HG03457 (cell line): ENCODE measurements at regions not wholly inside any gene's neighbourhood (a gene's known extent, or its start where the extent isn't known, plus 50 kb on each side); places are given as distances from the start of the nearest gene placed in this dataset.
"Not testable (repeated sequence)": the region's sequence is repeated elsewhere in the genome, so short reads cannot be mapped to it uniquely, and the experiment has no call there.

ENCODE experiments used
- ATAC-seq: cut with Tn5 transposase; IDR thresholded peaks from one replicate; pipeline ENCODE4 v1.9.1; 2021; ENCODE audit warnings: moderate number of reproducible peaks; ENCODE audit not compliant: unreplicated experiment

DNA sequence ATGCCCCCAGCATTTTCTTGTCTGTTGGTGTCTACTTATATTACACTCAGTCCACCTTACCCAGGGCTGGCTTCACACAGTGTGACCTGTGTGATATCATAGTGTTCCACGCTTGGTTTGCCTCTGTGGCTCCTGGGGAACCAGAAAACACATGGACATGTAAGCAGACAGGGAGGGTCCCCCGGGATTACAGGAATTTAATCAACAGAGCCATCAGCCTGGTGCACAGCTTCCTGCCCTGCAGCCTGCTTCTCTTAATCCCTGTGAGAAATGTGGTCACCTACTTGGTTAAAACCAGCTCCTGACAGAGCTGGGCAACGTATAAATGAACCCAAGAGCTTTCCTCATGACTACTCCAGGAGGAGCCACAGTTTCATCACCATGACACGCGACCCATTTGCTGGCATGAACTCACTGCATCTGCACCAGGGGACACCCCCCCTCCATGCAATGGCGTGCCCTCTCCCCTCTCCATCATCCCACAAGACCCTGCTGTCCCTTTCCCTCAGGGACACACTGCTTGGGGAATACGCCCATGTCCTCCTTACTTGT lies 152.1 kb downstream of the UQCRFS1 start:
- ATAC-seq = no peak

DNA sequence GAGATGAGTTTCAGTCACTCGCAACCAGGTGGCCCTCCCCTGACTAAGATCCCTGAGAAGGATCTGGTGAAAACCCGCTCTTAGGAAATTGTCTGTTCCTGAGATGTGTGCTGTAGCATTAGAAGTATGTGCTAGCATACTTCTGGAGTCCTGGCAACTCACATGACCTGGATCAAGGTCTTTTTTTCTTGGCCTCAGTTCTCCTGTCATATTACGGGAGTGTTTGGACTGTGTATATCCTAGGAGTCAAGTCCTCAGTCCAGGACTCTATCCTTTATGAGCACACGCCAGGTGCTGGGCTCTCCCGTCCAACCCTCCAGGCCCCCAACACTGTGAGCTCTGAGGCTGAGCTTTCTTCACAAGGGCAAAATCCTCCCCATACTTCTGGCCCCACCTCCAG lies 156.4 kb downstream of the UQCRFS1 start:
- no peak for ATAC-seq

DNA sequence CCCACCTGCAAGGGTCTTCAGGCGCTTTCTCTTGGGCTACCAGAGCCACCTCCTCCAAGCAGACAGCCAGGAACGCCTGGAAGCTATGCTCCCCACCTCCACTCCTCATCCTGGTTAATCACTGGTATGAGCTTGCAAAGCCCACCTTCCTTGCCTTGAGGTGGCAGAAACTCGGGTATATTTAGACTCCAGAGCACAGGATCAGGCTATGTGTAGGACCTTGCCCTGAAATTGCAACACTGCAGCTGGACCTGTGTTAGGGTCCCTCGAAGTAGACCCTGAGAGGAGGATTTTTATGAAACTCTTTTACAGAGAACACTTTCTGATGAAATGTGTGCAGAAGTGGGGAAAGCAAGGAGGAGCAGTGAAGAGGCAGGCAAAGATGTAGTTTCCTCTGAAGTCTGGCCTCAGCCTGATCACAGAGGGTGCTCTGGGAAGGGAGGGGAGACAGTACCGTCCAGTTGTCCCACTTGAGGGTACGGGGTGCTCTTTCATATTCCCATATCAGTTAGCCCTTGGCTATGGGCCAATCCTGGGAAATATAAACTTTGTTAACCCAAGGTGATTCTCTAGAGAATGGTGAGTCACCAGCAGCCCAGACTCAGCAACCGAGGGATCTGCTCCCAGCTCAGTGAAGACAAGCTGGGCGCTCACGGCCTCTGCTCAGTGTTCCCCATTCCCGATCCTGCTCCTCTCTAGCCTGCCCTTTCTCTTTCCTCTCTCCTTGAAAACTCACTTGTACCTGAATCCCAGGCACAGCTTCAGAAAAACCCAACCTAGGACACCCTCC lies 157.9 kb downstream of the UQCRFS1 start:
- no peak for ATAC-seq

DNA sequence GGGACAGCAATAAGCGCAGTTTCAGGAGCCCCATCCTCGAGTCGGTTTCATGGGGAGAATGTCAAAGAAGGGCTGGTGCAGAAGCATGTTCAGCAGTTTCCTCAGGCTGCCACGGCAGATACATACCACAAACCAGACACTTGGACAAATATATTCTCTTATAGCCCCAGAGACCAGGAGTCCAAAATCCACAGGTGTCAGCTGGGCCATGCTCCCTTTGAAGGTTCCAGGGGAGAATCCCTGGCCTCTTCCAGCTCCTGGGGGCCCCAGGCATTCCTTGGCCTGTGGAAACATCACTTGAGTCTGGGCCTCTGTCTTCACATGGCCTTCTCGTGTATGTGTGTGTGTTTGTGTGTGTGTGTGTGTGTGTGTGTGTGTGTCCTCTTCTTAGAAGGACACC lies 164.1 kb downstream of the UQCRFS1 start:
- no peak for ATAC-seq

DNA sequence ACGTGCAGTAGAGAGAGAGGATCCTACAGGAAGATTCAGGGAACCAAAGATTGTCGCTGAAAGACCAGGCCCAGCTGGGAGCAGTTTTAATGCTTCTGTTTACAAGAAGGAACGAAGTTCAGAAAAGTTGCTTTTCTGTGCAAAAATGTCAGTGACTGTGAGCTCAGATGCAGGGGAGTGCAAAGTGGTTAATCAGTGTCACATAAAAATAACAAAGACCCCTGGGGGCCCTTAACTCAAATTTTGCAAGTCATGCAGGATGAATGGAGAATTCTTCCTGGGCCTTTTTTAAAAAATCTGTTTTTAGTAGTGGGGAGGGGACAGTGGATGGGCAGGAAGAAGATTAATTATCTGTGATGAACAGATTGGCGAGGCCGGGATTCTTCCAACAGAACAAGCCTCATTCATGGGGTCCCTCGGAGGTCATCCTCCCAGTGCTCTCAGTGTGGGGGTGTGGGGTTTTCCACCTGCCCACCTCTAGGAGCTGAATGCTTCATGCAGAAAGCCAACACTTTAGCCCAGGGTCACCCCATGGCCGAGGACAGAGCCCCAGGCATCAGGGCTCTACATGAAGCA lies 167.2 kb downstream of the UQCRFS1 start:
- no peak for ATAC-seq

DNA sequence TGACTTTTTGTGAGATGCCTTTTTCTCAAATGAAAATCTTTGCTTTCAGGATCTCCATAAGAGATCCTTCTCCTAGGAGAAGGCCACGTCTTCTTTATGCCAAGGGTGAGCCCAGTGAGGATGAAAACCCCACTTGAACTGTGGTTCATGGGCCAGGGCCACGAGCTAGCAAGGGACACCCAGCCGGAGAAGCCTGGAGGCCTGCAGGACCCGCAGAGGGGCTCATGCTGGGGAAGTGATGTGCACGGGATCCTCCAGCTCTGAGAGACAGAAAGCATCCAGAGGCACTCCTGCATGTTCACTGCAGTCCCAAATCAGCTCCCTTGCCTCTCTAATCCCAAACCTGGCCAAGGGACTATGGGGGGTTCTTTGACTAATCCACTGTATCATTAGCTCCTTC lies 168.9 kb downstream of the UQCRFS1 start:
- no peak for ATAC-seq

DNA sequence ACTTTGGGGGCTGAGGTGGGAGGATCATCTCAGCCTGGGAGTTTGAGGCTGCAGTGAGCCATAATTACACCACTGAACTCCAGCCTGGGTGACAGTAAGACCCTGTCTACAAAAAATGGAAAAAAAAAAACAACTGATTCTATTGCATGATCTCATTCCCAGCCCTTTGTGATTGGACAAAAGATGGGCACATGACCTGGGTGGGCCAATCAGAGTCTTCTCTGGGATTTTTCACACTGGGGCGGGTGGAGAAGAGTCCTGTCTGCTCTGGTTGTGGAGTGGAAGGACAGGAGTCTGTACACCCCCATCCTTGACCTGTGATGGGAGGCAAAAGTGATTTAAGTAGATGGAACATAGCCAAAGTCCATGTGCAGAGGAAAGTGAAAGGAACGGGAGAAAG lies 170.5 kb downstream of the UQCRFS1 start:
- no peak for ATAC-seq

DNA sequence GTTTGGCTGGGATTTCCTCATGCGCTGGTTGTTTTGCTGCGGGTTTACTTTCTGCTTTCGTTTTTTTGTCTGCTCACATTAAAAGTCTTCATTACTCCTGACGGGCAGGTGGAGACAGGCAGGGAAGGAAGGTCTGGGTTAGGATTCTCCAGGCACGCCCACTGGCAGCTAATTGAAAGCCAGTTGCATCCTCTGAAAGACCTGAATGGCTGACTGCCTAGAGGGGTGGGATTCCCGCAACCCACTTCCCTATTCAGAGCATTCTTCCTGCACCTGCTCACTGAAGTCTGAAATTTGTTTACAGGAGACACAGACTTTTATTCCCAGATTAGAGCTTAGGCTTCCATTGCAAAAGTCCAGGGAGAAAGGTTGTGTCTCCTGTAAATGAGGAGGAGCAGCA lies 172.0 kb downstream of the UQCRFS1 start:
- no peak for ATAC-seq

DNA sequence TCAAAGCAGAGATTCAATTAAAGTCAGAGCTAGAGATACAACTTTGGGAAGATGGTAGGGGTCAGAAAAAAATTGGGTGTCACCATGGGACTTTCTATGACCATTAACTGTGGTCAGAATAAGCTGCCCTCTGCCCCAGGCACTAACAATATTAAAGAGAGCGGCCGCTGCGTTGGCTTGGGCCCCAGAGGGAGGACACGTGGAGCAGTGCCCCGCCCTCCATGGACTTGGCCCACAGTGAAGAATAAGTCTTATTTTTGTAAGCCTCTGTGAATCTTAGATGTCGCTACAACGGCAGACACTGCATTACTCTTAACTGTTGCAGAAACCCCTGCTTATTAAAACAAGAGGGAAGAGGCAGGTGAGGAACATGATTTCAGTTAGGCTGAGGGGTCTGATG lies 172.7 kb downstream of the UQCRFS1 start:
- no peak for ATAC-seq

DNA sequence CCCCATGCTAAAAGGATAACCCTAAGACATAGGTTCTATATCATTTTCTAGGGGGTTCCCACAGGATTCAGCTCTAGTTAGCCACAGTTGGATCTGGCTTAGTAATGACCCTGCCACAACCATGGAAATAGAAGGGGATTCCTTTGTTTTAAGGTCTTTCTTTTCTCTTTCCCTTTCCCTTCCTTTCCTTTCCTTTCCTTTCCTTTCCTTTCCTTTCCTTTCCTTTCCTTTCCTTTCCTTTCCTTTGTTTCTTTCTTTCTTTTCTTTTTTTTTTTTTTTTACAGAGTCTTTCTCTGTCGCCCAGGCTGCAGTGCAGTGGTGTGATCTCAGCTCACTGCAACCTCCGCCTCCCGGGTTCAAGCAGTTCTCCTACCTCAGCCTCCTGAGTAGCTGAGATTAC lies 173.9 kb downstream of the UQCRFS1 start:
- ATAC-seq = not testable (repeated sequence)

DNA sequence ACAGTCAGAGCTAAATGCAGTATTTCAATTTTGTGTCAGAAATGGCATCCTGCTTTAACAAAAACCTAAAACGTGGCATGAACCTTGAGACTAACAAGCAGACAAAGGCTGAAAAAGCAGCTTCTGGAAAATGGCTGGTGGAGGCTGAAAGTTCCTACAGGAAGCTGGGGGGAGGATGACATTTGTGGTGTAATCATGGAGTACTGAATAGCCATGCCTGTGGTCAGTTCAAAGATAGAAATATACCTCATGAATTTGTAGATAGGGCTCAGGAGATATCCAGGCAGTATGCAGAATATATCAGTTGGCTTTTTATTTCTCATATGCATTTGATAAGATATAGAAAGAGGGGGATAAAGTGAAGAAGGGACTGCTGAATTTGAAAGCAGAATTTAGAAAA lies 181.7 kb downstream of the UQCRFS1 start:
- no peak for ATAC-seq

DNA sequence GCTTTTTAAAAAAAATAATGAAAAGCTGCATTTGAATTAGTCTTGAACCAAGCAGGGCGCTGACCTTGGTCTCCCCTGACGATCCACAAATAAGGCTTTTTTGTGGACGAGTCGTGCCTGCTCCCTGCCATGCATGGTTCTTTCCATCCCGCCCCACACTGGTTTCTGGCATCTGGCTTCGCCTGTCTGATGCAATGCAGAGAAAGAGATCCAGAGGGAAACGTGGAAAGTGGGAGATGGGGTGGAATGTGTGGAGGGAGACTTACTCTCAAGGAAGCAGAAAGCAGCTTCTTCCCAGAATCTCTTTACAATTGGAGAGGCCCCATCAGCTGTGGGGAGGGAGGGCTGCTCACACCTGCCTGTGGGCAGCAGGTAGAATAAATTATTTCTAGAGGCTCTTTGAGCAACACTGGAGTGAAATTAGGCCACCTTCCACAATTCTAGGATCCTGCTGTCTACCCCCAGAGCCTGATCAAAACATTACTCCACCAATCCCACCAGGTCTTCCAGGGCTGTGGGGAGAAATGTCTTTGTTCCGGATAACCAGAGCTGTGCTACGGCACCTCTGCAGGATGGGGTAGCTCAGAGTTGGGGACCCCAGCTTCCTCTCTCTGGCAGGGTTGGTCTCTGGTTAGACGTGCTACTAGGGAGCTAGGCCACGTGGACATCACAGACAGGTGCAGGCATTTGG lies 183.5 kb downstream of the UQCRFS1 start:
- no peak for ATAC-seq

DNA sequence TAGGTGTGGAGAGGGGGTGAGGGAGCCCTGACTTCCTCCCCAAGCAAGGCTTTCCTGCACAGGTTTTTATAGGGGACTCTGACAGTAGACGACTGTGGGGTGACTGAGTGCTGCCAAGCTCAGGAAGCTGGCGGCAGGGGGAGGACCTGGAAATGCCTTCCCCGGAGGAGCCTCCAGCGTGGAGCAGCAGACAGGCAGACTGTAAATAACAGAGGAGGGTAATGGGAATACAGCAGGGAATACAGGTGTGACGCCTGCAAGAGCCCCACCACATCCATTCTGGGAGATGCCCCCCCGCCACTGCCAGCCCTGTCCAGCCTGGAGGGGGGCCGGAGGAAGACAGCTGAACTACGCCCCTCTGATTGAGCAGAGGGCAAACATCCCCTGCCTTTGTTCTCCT lies 190.4 kb downstream of the UQCRFS1 start:
- no peak for ATAC-seq

DNA sequence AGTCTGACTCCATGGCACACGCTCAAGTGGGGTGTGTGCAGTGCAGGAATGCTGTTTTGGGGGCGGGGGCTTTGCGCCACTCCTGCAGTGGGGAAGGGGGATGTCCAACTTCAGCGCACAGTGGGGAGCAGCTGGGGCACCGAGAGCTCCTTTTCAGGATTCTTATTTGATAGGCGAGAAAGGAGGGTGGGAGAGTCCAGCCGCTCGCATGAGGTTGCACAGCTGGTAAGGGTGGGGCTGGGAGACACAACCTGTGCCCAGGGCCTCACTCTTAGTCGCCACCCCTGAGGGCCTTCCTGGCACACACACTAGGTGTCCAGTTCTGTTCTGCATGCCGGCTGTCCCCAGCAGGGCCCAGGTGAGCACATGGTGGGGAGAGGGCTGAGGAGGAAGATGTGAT lies 190.8 kb downstream of the UQCRFS1 start:
- no peak for ATAC-seq

DNA sequence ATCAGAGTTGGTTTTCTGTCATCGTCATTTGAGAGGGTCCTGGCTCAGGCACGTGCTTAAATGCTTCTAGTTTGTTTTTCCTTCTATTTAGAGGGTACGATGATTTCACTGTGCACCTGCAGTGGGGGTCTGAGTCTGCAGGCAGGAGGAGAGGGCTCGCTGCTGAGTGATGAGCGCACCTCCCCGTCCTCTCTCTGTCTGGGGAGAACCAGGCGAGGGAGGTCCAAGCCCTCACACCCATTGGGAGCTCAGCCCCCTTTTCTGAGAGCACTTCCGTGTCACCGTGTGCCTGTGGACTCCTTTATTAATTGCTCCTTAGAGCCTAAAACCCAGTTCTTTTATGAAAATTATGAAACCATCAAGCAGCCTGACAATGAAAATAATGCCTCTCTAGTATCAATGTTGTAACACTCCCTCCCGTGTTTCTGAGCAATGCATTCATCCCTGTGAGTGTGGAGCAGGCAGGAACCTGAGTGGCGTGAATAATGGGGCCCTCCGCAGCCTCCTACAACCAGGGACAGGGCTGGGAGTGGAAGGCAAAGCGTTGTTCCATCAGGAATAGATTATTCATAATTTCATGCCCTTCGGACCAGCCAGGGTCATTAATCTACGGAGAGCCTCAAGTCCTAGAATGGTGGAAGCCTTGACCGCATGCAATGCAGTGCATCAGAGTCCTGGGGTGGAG lies 191.6 kb downstream of the UQCRFS1 start:
- ATAC-seq = no peak

DNA sequence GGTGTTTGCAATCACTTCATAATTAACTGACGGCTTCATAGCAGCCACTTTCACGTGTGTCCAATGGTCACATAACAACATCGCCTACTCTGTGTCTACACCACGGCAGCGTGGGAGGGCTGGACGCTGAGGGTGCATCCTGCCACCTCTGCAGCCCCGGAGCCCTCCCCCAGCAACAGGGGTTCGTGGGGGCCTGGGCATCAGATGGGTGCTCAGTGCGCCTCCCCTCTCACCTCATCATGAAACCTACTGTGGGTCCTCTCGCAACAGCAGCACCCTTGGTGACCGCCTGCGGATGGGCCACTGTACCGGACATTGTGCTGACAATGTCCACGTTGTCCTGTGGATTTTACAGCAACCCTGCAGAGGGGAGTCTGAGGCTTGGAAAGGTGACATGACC lies 193.5 kb downstream of the UQCRFS1 start:
- ATAC-seq = no peak

DNA sequence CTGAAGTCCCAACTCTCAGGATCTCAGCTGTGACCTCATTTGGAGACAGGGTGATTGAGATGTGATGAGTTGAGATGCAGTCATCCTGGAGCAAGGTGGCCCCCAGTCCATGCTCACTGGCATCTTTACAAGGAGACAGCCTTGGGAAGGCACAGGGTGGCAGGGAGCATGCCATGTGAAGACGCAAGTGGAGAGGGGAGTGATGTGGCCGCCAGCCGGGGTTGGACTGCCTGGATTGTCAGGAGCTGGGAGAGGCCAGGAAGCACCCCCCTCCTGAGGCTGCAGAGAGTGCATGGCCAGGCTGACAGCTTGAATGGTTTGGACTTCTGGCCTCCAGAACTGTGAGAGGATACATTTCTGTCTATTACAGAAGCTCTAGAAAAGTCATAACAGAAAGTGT lies 194.4 kb downstream of the UQCRFS1 start:
- no peak for ATAC-seq

DNA sequence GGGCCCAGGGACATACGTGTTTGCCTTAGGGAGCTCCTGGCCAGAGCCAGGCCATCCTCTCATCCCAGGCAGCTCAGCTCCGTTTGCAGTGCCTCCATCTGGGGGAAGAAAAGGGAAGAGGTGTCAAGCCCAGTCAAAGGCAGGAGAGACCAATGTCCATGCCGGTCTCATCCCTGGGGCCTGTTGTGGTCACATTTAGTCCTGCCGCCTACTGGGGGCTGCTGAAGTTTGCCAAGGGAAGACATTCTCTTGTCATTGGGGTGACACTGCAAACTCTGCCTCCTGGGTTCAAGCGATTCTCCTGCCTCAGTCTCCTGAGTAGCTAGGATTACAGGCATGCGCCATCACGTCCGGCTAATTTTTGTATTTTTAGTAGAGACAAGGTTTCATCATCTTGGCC lies 195.2 kb downstream of the UQCRFS1 start:
- ATAC-seq = no peak

DNA sequence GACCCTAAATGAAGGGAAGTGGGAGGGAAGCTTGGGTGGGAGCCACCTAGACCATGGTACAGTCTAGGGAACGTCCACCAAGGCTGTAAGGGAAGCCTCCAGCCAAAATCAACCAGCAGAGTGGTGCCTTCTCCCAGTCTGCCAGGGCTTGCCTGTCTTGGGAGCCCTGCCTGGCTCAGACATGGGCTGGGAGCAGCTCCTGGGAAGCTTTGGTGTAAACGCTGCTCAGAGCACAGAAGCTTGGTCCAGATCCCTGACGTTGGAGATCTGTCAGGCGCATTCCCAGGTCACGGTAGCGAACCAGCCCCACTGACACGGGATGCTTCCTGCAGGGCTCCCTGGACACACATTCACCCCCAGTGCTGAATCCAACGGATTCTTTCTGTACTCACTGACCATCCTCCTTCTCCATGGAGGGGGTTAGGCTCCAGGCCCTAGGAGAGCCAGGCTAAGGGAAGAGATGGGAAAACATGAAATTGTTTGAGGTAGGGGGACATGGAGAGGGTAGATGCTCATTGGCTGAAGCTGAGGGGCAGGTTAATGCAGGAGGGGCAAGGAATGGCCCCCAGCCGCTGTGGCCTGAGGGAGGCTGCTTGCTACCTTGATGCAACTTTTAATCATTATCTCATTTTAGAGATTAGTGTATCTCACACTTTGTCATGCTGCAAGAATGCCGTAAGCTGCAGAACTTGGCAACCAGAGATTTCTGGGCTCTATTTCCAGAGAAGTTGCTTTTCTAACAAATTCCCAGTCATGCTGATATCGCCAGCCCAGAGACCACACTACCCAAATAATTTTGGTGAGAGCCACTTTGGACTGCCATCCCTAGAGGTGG lies 195.8 kb downstream of the UQCRFS1 start:
- no peak for ATAC-seq

DNA sequence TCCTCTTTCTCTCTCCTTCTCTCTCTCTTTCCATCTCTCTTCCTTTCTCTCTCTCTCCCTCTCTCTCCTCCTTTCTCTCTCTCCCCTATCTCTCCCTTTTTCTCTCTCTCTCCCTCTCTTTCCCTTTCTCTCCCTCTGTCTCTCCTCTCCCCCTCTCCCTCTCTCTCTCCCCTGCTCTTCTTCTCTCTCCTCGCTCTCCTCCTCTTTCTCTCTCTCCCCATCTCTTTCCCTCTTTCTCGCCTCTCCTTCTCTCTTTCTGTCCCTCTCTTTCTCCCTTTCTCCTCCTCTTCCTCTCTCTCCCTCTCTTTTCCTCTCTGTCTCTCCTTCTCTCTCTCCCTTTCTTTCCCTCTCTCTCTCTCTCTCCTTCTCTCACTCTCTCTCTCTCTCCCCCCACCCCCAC lies 196.6 kb downstream of the UQCRFS1 start:
- ATAC-seq = no peak

DNA sequence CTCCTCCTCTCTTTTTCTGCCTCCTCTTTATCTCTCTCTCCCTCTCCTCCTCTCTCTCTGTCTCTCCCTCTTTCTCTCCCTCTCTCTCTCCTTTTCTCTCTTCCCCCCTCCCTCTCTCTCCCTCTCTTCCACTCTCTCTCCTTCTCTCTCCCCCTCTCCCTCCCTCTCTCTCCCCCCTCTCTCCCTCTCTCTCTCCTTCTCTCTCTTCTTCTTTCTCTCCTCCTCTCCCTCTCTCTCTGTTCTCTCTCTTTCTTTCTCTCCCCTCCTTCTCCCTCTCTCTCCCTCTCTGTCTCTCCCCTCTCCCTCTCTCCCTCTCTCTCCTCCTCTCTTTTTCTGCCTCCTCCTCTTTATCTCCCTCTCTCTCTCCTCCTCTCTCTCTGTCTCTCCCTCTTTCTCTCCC lies 197.4 kb downstream of the UQCRFS1 start:
- ATAC-seq = no peak
